ENCODE measurements at regions not wholly inside any gene's neighbourhood (a gene's known extent, or its start where the extent isn't known, plus 50 kb on each side); places are given as distances from the start of the nearest gene placed in this dataset.

GRCh38 chr5:68662804-68663307 lies 431.0 kb upstream of the SLC30A5 start:
- Histone ChIP-seq H3K9me2 (replicated peaks; ENCODE audit: control insufficient read depth, low read length) (no peaks in the 10 kb centered on the region), H3F3A (ENCODE audit: control insufficient read depth, insufficient read depth) (no peaks in the 10 kb centered on the region), H3K79me2 (ENCODE audit: control insufficient read depth, low read length) (no peaks in the 10 kb centered on the region), H3K36me3 (ENCODE audit: control insufficient read depth, low read length) (no peaks in the 10 kb centered on the region), H3K27ac (ENCODE audit: low read depth, low read length) (no peak overlapping the region), H3K4me2 (ENCODE audit: low read length) (no peak overlapping the region), H3K27me3 (ENCODE audit: control insufficient read depth, low read length) (no peaks in the 10 kb centered on the region), H3K9me3 (ENCODE audit: control insufficient read depth, insufficient read depth, low read length) (no peaks in the 10 kb centered on the region), H3K4me3 (ENCODE audit: low read length) (no peak overlapping the region), H3K4me1 (ENCODE audit: control insufficient read depth, low read length) (no peaks in the 10 kb centered on the region), H4K20me1 (ENCODE audit: control insufficient read depth, insufficient read depth, low read depth, low read length) (no peaks in the 10 kb centered on the region)
- TF ChIP-seq CTCF (IDR thresholded peaks at IDR 0.05; ENCODE audit: low read depth, low read length, poor library complexity, severe bottlenecking) (no peak), EZH2phosphoT487 (IDR thresholded peaks at IDR 0.05; ENCODE audit: borderline replicate concordance, low read length) (no peak)

GRCh38 chr5:68669864-68670575 lies 423.8 kb upstream of the SLC30A5 start:
- no peaks in the 10 kb centered on the region for H3K9me3 ChIP-seq (ENCODE audit: control insufficient read depth, insufficient read depth, low read length)
- H3K36me3 ChIP-seq (ENCODE audit: control insufficient read depth, low read length) = no peaks in the 10 kb centered on the region
- H3K79me2 ChIP-seq (ENCODE audit: control insufficient read depth, low read length) = no peaks in the 10 kb centered on the region
- H3K27ac ChIP-seq (ENCODE audit: low read depth, low read length) = no peak overlapping the region
- no peak overlapping the region for H3K4me2 ChIP-seq (ENCODE audit: low read length)
- no peaks in the 10 kb centered on the region for H3K9me2 ChIP-seq (replicated peaks; ENCODE audit: control insufficient read depth, low read length)
- no peak for TF ChIP-seq CTCF (IDR thresholded peaks at IDR 0.05; ENCODE audit: low read depth, low read length, poor library complexity, severe bottlenecking)
- TF ChIP-seq EZH2phosphoT487 (IDR thresholded peaks at IDR 0.05; ENCODE audit: borderline replicate concordance, low read length) = no peak
- no peaks in the 10 kb centered on the region for H4K20me1 ChIP-seq (ENCODE audit: control insufficient read depth, insufficient read depth, low read depth, low read length)
- H3K27me3 ChIP-seq (ENCODE audit: control insufficient read depth, low read length) = no peaks in the 10 kb centered on the region
- no peak overlapping the region for H3K4me3 ChIP-seq (ENCODE audit: low read length)
- no peaks in the 10 kb centered on the region for H3F3A ChIP-seq (ENCODE audit: control insufficient read depth, insufficient read depth)
- no peaks in the 10 kb centered on the region for H3K4me1 ChIP-seq (ENCODE audit: control insufficient read depth, low read length)

- Histone ChIP-seq H3K9me2 (replicated peaks; ENCODE audit: control insufficient read depth, low read length) (no peaks in the 10 kb centered on the region), H3K9me3 (ENCODE audit: control insufficient read depth, insufficient read depth, low read length) (no peaks in the 10 kb centered on the region), H3K79me2 (ENCODE audit: control insufficient read depth, low read length) (no peaks in the 10 kb centered on the region), H4K20me1 (ENCODE audit: control insufficient read depth, insufficient read depth, low read depth, low read length) (no peaks in the 10 kb centered on the region), H3F3A (ENCODE audit: control insufficient read depth, insufficient read depth) (no peaks in the 10 kb centered on the region), H3K36me3 (ENCODE audit: control insufficient read depth, low read length) (no peaks in the 10 kb centered on the region), H3K4me3 (ENCODE audit: low read length) (no peak overlapping the region), H3K4me2 (ENCODE audit: low read length) (no peak overlapping the region), H3K4me1 (ENCODE audit: control insufficient read depth, low read length) (no peaks in the 10 kb centered on the region), H3K27me3 (ENCODE audit: control insufficient read depth, low read length) (no peaks in the 10 kb centered on the region), H3K27ac (ENCODE audit: low read depth, low read length) (no peak overlapping the region)
- TF ChIP-seq EZH2phosphoT487 (IDR thresholded peaks at IDR 0.05; ENCODE audit: borderline replicate concordance, low read length) = no peak
- TF ChIP-seq CTCF (IDR thresholded peaks at IDR 0.05; ENCODE audit: low read depth, low read length, poor library complexity, severe bottlenecking) = no peak
Measured at GRCh38 chr5:68673106-68673822, 420.6 kb upstream of the SLC30A5 start.

Data from DOHH2 (cell line).